HCT116 (cell line): ENCODE measurements at regions not wholly inside any gene's neighbourhood (a gene's known extent, or its start where the extent isn't known, plus 50 kb on each side); places are given as distances from the start of the nearest gene placed in this dataset.

ENCODE experiments used
- ATAC-seq: fragments of 200-7000 bp; cut with Tn5 transposase; 2 replicates; pipeline ENCODE4 v1.9.1; 2020; ENCODE audit warnings: mild to moderate bottlenecking, moderate library complexity
- BruUV-seq: library from RNA; stranded (reverse); fragments of 400-500 nt; replicated peaks from 2 replicates; lab custom pipeline; 2021; lab: Mats Ljungman, UMichigan
- CTCF ChIA-PET: fragments of 300-600 bp; sonication (Branson Sonifier 250); formaldehyde crosslinking; loops from one replicate; lab custom pipeline; 2021; ENCODE audit warnings: antibody characterized with exemption; lab: Charles Lee
- POLR2A ChIA-PET: fragments of 300-600, 350-600 bp; sonication (Branson Sonifier 250); formaldehyde crosslinking; loops from one replicate; lab custom pipeline; 2021; ENCODE audit warnings: antibody characterized with exemption; lab: Charles Lee
- RAD21 ChIA-PET, 2 experiments: fragments of 300-600 bp; sonication (Branson Sonifier 250); formaldehyde crosslinking; loops; one replicate each; lab custom pipeline; 2023; ENCODE audit warnings: low total read pairs in 2 of 2; ENCODE audit not compliant: uncharacterized antibody in 2 of 2, unreplicated experiment in 2 of 2, low non-redundant PET in 1 of 2; lab: Charles Lee
- DNase-seq: peaks from one replicate; pipeline ENCODE4 v3.0.0-alpha.2; 2010; ENCODE audit warnings: low read depth, low spot score
- H2AFZ ChIP-seq: fragments of 200-600 bp; shearing (Covaris generic), sonication (generic); 2 replicates; pipeline ENCODE4 v1.6.1; 2017; ENCODE audit warnings: low read depth, mixed run types, mixed read lengths, antibody characterized with exemption, low read length; ENCODE audit not compliant: poor library complexity, severe bottlenecking
- H3K27ac ChIP-seq: 2 replicates; pipeline ENCODE4 v1.5.1; 2012; ENCODE audit warnings: low read depth, low read length
- H3K27me3 ChIP-seq: fragments of 200-600 bp; sonication (generic); 2 replicates; pipeline ENCODE4 v1.6.1; 2016; ENCODE audit warnings: mixed run types, low read length, mixed read lengths; ENCODE audit not compliant: insufficient read depth
- H3K36me3 ChIP-seq, 2 experiments: fragments of 200-500 bp in 1 of 2; fragments of 200-600 bp in 1 of 2; sonication (Bioruptor generic) in 1 of 2; sonication (generic) in 1 of 2; 2 replicates each; pipeline versions ENCODE4 v1.5.1 to v1.6.1; 2014 to 2016; ENCODE audit warnings: low read length in 2 of 2, inconsistent platforms in 1 of 2, mixed read lengths in 1 of 2, mixed run types in 1 of 2; ENCODE audit not compliant: insufficient read depth in 2 of 2, control insufficient read depth in 1 of 2
- H3K4me1 ChIP-seq, 2 experiments: fragments of 200-600 bp in 1 of 2; sonication (generic) in 1 of 2; 2 replicates each; pipeline versions ENCODE4 v1.5.1 to v1.6.1; 2012 to 2017; ENCODE audit warnings: low read length in 2 of 2, inconsistent platforms in 1 of 2, mild to moderate bottlenecking in 1 of 2, mixed read lengths in 1 of 2, mixed run types in 1 of 2, moderate library complexity in 1 of 2; ENCODE audit not compliant: insufficient read depth in 2 of 2, control insufficient read depth in 1 of 2
- H3K4me2 ChIP-seq: fragments of 200-600 bp; sonication (generic); 2 replicates; pipeline ENCODE4 v1.6.1; 2017; ENCODE audit warnings: mixed run types, low read length, mixed read lengths
- H3K4me3 ChIP-seq, 2 experiments: fragments of 200-600 bp in 1 of 2; sonication (generic) in 1 of 2; replicated peaks in 1 of 2; 2 replicates each; pipeline ENCODE4 v1.5.1; 2011 to 2016; ENCODE audit warnings: low read length in 2 of 2, control low read depth in 1 of 2, low read depth in 1 of 2, mild to moderate bottlenecking in 1 of 2, mixed read lengths in 1 of 2, mixed run types in 1 of 2
- H3K79me2 ChIP-seq: fragments of 200-600 bp; sonication (generic); 2 replicates; pipeline ENCODE4 v1.6.1; 2017; ENCODE audit warnings: mild to moderate bottlenecking, mixed run types, low read length, moderate library complexity, mixed read lengths; ENCODE audit not compliant: insufficient read depth
- H3K9ac ChIP-seq: fragments of 200-600 bp; sonication (generic); 2 replicates; pipeline ENCODE4 v1.6.1; 2016; ENCODE audit warnings: low read length, mixed read lengths
- H3K9me2 ChIP-seq: fragments of 200-600 bp; sonication (generic), shearing (Covaris generic); 2 replicates; pipeline ENCODE4 v1.6.1; 2017; ENCODE audit warnings: mixed run types, mild to moderate bottlenecking, moderate library complexity; ENCODE audit not compliant: insufficient read depth
- H3K9me3 ChIP-seq, 2 experiments: fragments of 200-500 bp in 1 of 2; fragments of 200-600 bp in 1 of 2; sonication (Bioruptor generic) in 1 of 2; sonication (generic) in 1 of 2; 2 replicates each; pipeline ENCODE4 v1.6.1; 2014 to 2017; ENCODE audit warnings: low read length in 2 of 2, mixed read lengths in 2 of 2, inconsistent platforms in 1 of 2, low read depth in 1 of 2, mild to moderate bottlenecking in 1 of 2, mixed run types in 1 of 2, moderate library complexity in 1 of 2; ENCODE audit not compliant: control insufficient read depth in 1 of 2, insufficient read depth in 1 of 2
- H4K20me1 ChIP-seq: fragments of 200-600 bp; sonication (generic), shearing (Covaris generic); 2 replicates; pipeline ENCODE4 v1.6.1; 2017; ENCODE audit warnings: mixed run types, mild to moderate bottlenecking, moderate library complexity; ENCODE audit not compliant: insufficient read depth
- CBX3 ChIP-seq: IDR thresholded peaks from 2 replicates; pipeline ENCODE4 v1.6.1; 2012; ENCODE audit warnings: low read depth
- CEBPB ChIP-seq: IDR thresholded peaks from 2 replicates; pipeline ENCODE4 v1.6.1; 2012; ENCODE audit warnings: low read depth
- CTCF ChIP-seq, 3 experiments: fragments of 200-600 bp in 1 of 3; sonication (generic) in 1 of 3; IDR thresholded peaks in 2 of 3; conservative IDR thresholded peaks in 1 of 3; 2 replicates each; pipeline ENCODE4 v1.5.1; 2012 to 2017; ENCODE audit warnings: low read depth in 2 of 3, low read length in 2 of 3, antibody characterized with exemption in 1 of 3, borderline replicate concordance in 1 of 3, control low read depth in 1 of 3, mild to moderate bottlenecking in 1 of 3, mixed read lengths in 1 of 3, mixed run types in 1 of 3, moderate library complexity in 1 of 3; ENCODE audit not compliant: insufficient read depth in 1 of 3
- EGR1 ChIP-seq: IDR thresholded peaks from 2 replicates; pipeline ENCODE4 v1.6.1; 2012; ENCODE audit warnings: low read depth
- ELF1 ChIP-seq: IDR thresholded peaks from 2 replicates; pipeline ENCODE4 v1.6.1; 2012; ENCODE audit warnings: low read depth, borderline replicate concordance
- EZH2 ChIP-seq: fragments of 200-600 bp; sonication (generic); IDR thresholded peaks from 2 replicates; pipeline ENCODE4 v1.6.1; 2017; ENCODE audit warnings: antibody characterized with exemption, mixed run types
- EZH2phosphoT487 ChIP-seq: fragments of 200-600 bp; IDR thresholded peaks from 2 replicates; pipeline ENCODE4 v1.6.1; 2018; ENCODE audit warnings: antibody characterized with exemption, borderline replicate concordance
- FOSL1 ChIP-seq: IDR thresholded peaks from 2 replicates; pipeline ENCODE4 v1.6.1; 2012; ENCODE audit warnings: low read depth
- JUND ChIP-seq: IDR thresholded peaks from 2 replicates; pipeline ENCODE4 v1.6.1; 2012
- MAX ChIP-seq: IDR thresholded peaks from 2 replicates; pipeline ENCODE4 v1.6.1; 2012
- POLR2A ChIP-seq: IDR thresholded peaks from 2 replicates; pipeline ENCODE4 v1.7.0; 2011; ENCODE audit warnings: borderline replicate concordance; ENCODE audit not compliant: insufficient read depth, insufficient read length; ENCODE audit errors: extremely low read depth
- POLR2AphosphoS5 ChIP-seq: IDR thresholded peaks from 2 replicates; pipeline ENCODE4 v1.6.1; 2011; ENCODE audit warnings: mild to moderate bottlenecking, low read depth, low read length, moderate library complexity
- RAD21 ChIP-seq: IDR thresholded peaks from 2 replicates; pipeline ENCODE4 v1.6.1; 2012; ENCODE audit warnings: low read depth, mild to moderate bottlenecking
- SIN3A ChIP-seq: IDR thresholded peaks from 2 replicates; pipeline ENCODE4 v1.6.1; 2012; ENCODE audit warnings: low read depth
- SRF ChIP-seq: IDR thresholded peaks from 2 replicates; pipeline ENCODE4 v1.6.1; 2012; ENCODE audit warnings: low read depth
- TCF7L2 ChIP-seq: IDR thresholded peaks from 2 replicates; pipeline ENCODE4 v1.7.0; 2011; ENCODE audit warnings: borderline replicate concordance, inconsistent platforms; ENCODE audit not compliant: insufficient read depth, insufficient read length; ENCODE audit errors: extremely low read depth
- YY1 ChIP-seq: IDR thresholded peaks from 2 replicates; pipeline ENCODE4 v1.6.1; 2011; ENCODE audit warnings: low read length, low read depth, moderate library complexity, mild to moderate bottlenecking; ENCODE audit not compliant: insufficient replicate concordance; ENCODE audit errors: extremely low read depth
- ZBTB33 ChIP-seq: IDR thresholded peaks from 2 replicates; pipeline ENCODE4 v1.6.1; 2011; ENCODE audit warnings: mild to moderate bottlenecking, low read length, moderate library complexity; ENCODE audit not compliant: insufficient replicate concordance; ENCODE audit errors: extremely low read depth
- intact Hi-C: fragments of 100-400 bp; cut with micrococcal nuclease; formaldehyde crosslinking; loops from 2 replicates; pipeline ENCODE4 v1.10.0; 2022
- TF ChIP-seq, protein P1 (sequence below): IDR thresholded peaks from 2 replicates; pipeline ENCODE4 v1.6.1; 2012; ENCODE audit warnings: low read depth
- TF ChIP-seq, protein P2 (sequence below): IDR thresholded peaks from 2 replicates; pipeline ENCODE4 v1.6.1; 2012

DNA sequence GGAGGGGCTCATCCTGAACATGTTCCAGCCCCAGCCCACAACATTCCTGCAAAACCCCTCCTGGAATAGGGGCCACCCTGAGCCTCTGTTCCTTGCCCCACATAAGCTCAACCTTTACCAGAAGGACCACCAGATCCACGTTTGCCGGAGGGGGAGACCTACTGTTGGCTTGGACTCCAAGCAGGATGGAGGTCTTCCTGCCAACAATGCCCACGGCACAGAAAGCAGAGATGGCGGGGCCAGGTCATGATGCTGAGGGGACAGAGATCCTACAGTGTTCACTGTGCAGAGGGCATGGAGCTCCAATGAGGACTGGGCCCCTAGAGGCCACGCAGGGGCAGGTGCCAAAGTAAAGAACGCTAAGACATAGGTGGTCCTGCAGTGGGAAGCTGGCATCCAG is 98.5 kb upstream of the RAB6C start:
- no peaks in the 10 kb centered on the region for H3K27me3 ChIP-seq
- H2AFZ ChIP-seq = no peak overlapping the region
- no TSS peak for BruUV-seq
- DNase-seq = no peak
- H3K36me3 ChIP-seq = no peaks in the 10 kb centered on the region
- H3K9me2 ChIP-seq = no peaks in the 10 kb centered on the region
- no peak overlapping the region for H3K4me3 ChIP-seq
- no peak for ATAC-seq
- RAD21 ChIA-PET = no interaction called here
- CTCF ChIA-PET = no interaction called here
- no peak overlapping the region for H3K4me2 ChIP-seq
- no peaks in the 10 kb centered on the region for H3K79me2 ChIP-seq
- POLR2A ChIA-PET = no interaction called here
- TF ChIP-seq MAX = no peak
- TF ChIP-seq EGR1 = no peak
- no peak for TF ChIP-seq YY1
- no peak for TF ChIP-seq RAD21
- TF ChIP-seq, protein P1, sequence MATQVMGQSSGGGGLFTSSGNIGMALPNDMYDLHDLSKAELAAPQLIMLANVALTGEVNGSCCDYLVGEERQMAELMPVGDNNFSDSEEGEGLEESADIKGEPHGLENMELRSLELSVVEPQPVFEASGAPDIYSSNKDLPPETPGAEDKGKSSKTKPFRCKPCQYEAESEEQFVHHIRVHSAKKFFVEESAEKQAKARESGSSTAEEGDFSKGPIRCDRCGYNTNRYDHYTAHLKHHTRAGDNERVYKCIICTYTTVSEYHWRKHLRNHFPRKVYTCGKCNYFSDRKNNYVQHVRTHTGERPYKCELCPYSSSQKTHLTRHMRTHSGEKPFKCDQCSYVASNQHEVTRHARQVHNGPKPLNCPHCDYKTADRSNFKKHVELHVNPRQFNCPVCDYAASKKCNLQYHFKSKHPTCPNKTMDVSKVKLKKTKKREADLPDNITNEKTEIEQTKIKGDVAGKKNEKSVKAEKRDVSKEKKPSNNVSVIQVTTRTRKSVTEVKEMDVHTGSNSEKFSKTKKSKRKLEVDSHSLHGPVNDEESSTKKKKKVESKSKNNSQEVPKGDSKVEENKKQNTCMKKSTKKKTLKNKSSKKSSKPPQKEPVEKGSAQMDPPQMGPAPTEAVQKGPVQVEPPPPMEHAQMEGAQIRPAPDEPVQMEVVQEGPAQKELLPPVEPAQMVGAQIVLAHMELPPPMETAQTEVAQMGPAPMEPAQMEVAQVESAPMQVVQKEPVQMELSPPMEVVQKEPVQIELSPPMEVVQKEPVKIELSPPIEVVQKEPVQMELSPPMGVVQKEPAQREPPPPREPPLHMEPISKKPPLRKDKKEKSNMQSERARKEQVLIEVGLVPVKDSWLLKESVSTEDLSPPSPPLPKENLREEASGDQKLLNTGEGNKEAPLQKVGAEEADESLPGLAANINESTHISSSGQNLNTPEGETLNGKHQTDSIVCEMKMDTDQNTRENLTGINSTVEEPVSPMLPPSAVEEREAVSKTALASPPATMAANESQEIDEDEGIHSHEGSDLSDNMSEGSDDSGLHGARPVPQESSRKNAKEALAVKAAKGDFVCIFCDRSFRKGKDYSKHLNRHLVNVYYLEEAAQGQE = no peak
- TF ChIP-seq EZH2 = no peak
- TF ChIP-seq EZH2phosphoT487 = no peak
- TF ChIP-seq ELF1 = no peak
- no peak for TF ChIP-seq CBX3
- no peak for TF ChIP-seq ZBTB33
- no peak for TF ChIP-seq SRF
- TF ChIP-seq FOSL1 = no peak
- TF ChIP-seq SIN3A = no peak
- no peak for TF ChIP-seq JUND
- TF ChIP-seq CTCF (IDR thresholded peaks at IDR 0.05 in 2 of 3, conservative IDR thresholded peaks at IDR 0.05 in 1 of 3; ENCODE audit: borderline replicate concordance in 1 of 3, insufficient read depth in 1 of 3, low read depth in 2 of 3, low read length in 2 of 3) = no peak
- no peak for TF ChIP-seq CEBPB
- no peak for TF ChIP-seq POLR2AphosphoS5
- TF ChIP-seq TCF7L2 = no peak
- TF ChIP-seq, protein P2, sequence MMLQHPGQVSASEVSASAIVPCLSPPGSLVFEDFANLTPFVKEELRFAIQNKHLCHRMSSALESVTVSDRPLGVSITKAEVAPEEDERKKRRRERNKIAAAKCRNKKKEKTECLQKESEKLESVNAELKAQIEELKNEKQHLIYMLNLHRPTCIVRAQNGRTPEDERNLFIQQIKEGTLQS = no peak
- TF ChIP-seq POLR2A = no peak
- H4K20me1 ChIP-seq = no peaks in the 10 kb centered on the region
- intact Hi-C loops = no loop called here
- H3K9ac ChIP-seq = no peak overlapping the region
- H3K27ac ChIP-seq = no peak overlapping the region
- peaks cover 0 to 6% of the 10 kb centered on the region in 2 experiments; a peak in 2 of 4 replicates for H3K4me1 ChIP-seq
- no peaks in the 10 kb centered on the region for H3K9me3 ChIP-seq
